Activated CD4-positive, alpha-beta T cell treated with anti-CD3 and anti-CD28 coated beads, Interleukin-2, amount 10 ng/mL, durations not matched to agents 24 days and 14 days (primary cell): ENCODE measurements at regions not wholly inside any gene's neighbourhood (a gene's known extent, or its start where the extent isn't known, plus 50 kb on each side); places are given as distances from the start of the nearest gene placed in this dataset.

Experiments used
- DNase-seq: peaks from one replicate; pipeline ENCODE4 v3.0.0; 2022
- H3K27ac Mint-ChIP-seq: one replicate; pipeline ENCODE4 v1.8.0; 2022; ENCODE audit warnings: mild to moderate bottlenecking, mixed read lengths
- H3K27me3 Mint-ChIP-seq: one replicate; pipeline ENCODE4 v1.8.0; 2022; ENCODE audit warnings: mixed read lengths
- H3K36me3 Mint-ChIP-seq: one replicate; pipeline ENCODE4 v1.8.0; 2022; ENCODE audit warnings: low read depth, mild to moderate bottlenecking, mixed read lengths
- H3K4me1 Mint-ChIP-seq: one replicate; pipeline ENCODE4 v1.8.0; 2021; ENCODE audit warnings: mixed read lengths
- H3K4me3 Mint-ChIP-seq: one replicate; pipeline ENCODE4 v1.8.0; 2022; ENCODE audit warnings: mild to moderate bottlenecking, moderate library complexity, mixed read lengths
- H3K9me3 Mint-ChIP-seq: one replicate; pipeline ENCODE4 v1.8.0; 2021; ENCODE audit warnings: mixed read lengths
- intact Hi-C: fragments of 100-400 bp; cut with micrococcal nuclease; formaldehyde crosslinking; loops from one replicate; pipeline ENCODE4 v1.15.1; 2023

DNA sequence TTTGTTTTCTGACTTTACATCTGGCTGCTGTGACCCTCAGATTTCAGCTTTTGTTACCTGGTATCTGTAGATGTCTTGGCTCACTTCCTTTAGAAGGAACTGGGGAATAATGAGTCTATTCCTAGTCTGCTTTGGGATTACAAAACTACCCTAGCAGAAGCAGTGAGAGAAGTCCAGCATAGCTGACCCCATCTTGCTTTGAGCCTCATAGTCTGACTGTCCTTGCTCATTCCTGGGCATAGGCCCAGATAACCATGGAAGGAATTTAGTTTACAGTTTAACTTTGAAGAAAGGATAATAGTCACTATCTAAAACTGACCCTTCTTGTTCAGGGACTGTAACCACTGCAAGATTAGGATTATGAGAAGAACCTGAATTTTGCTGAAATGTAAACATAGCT is 163.0 kb upstream of the HNMT start:
- H3K4me3 Mint-ChIP-seq = no peak overlapping the region
- no peaks in the 10 kb centered on the region for H3K4me1 Mint-ChIP-seq
- peaks cover 4% of the 10 kb centered on the region for H3K9me3 Mint-ChIP-seq
- DNase-seq = no peak
- no peak overlapping the region for H3K27ac Mint-ChIP-seq
- no peaks in the 10 kb centered on the region for H3K36me3 Mint-ChIP-seq
- no peaks in the 10 kb centered on the region for H3K27me3 Mint-ChIP-seq
- intact Hi-C loops = no loop called here

GRCh38 chr2:137802038-137802437 is 162.2 kb upstream of the HNMT start:
- Mint-ChIP-seq H3K4me3 (no peak overlapping the region), H3K27me3 (no peaks in the 10 kb centered on the region), H3K27ac (no peak overlapping the region), H3K9me3 (peaks cover 4% of the 10 kb centered on the region), H3K36me3 (no peaks in the 10 kb centered on the region), H3K4me1 (no peaks in the 10 kb centered on the region)
- intact Hi-C loops = no loop called here
- no peak for DNase-seq

GRCh38 chr2:137806068-137806805 is 158.0 kb upstream of the HNMT start:
- Mint-ChIP-seq H3K27me3 (no peaks in the 10 kb centered on the region), H3K9me3 (peaks cover 4% of the 10 kb centered on the region), H3K36me3 (no peaks in the 10 kb centered on the region), H3K4me1 (no peaks in the 10 kb centered on the region), H3K4me3 (no peak overlapping the region), H3K27ac (no peak overlapping the region)
- intact Hi-C loops = no loop called here
- no peak for DNase-seq

DNA sequence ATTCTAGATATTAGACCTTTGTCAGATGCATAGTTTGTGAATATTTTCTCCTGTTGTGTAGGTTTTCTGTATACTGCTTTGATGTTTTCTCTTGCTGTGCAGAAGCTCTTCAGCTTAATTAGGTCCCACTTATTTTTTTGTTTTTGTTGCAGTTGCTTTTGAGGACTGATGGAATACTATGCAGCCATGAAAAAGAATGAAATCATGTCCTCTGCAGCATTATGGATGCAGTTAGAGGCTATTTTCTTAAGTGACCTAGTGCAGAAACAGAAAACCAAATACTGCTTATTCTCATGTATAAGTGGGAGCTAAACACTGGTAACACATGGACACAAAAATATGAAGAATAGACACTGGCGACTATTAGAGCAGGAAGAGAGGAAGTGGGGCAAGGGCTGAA is 155.0 kb upstream of the HNMT start:
- H3K27ac Mint-ChIP-seq = no peak overlapping the region
- no peak overlapping the region for H3K4me3 Mint-ChIP-seq
- no peaks in the 10 kb centered on the region for H3K4me1 Mint-ChIP-seq
- DNase-seq = no peak
- no peaks in the 10 kb centered on the region for H3K36me3 Mint-ChIP-seq
- no peaks in the 10 kb centered on the region for H3K27me3 Mint-ChIP-seq
- H3K9me3 Mint-ChIP-seq = no peaks in the 10 kb centered on the region
- intact Hi-C loops = no loop called here

DNA sequence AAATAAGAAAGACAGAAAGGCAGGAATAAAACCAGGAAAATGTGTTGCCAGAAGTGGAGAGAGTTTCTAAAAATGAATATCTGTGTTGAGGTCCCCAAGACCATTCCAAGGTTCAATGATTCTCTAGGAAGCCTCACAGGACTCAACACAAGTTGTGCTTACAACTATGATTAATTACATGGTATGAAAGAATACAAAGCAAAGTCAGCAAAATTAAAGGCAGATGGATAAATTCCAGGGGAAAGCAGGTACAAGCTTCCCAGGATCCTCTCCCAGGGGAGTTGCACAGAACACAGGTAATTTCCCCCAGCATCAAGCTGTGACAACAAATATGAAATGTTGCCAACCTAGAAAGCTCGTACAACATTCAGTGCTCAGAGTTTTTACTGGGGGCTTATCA is 154.4 kb upstream of the HNMT start:
- Mint-ChIP-seq H3K4me1 (no peaks in the 10 kb centered on the region), H3K27me3 (no peaks in the 10 kb centered on the region), H3K27ac (no peak overlapping the region), H3K9me3 (no peaks in the 10 kb centered on the region), H3K4me3 (no peak overlapping the region), H3K36me3 (no peaks in the 10 kb centered on the region)
- intact Hi-C loops = no loop called here
- DNase-seq = no peak

GRCh38 chr2:137812517-137812916 is 151.8 kb upstream of the HNMT start:
- no peaks in the 10 kb centered on the region for H3K27me3 Mint-ChIP-seq
- no peaks in the 10 kb centered on the region for H3K4me1 Mint-ChIP-seq
- DNase-seq = no peak
- no peaks in the 10 kb centered on the region for H3K9me3 Mint-ChIP-seq
- intact Hi-C loops = no loop called here
- H3K4me3 Mint-ChIP-seq = no peak overlapping the region
- no peaks in the 10 kb centered on the region for H3K36me3 Mint-ChIP-seq
- no peak overlapping the region for H3K27ac Mint-ChIP-seq

- no peak for DNase-seq
- H3K27me3 Mint-ChIP-seq = no peaks in the 10 kb centered on the region
- no peak overlapping the region for H3K4me3 Mint-ChIP-seq
- no peaks in the 10 kb centered on the region for H3K36me3 Mint-ChIP-seq
- no peak overlapping the region for H3K27ac Mint-ChIP-seq
- no peaks in the 10 kb centered on the region for H3K9me3 Mint-ChIP-seq
- intact Hi-C loops = no loop called here
- no peaks in the 10 kb centered on the region for H3K4me1 Mint-ChIP-seq
Measured at GRCh38 chr2:137813176-137813575, 151.1 kb upstream of the HNMT start.

DNA sequence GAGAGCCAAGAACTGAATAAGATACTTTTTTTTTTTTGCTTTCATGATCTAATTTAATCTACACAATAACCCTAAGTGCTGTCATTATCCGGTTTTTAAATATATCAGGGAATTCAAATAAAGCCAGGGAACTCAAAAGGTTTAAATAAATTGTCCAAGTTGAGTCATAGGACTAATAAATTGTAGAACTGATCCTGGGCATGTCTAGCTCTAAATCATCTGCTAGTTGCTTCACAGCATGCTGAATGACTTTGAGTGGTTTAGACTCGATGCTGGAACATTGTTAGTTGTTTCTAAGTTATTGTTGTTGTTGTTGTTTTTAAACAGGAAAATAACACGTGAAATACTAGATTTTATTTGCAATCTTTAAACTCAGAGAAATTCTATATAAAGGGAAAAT is 147.2 kb upstream of the HNMT start:
- H3K27ac Mint-ChIP-seq = no peak overlapping the region
- no peaks in the 10 kb centered on the region for H3K27me3 Mint-ChIP-seq
- DNase-seq = no peak
- H3K36me3 Mint-ChIP-seq = no peaks in the 10 kb centered on the region
- no peak overlapping the region for H3K4me3 Mint-ChIP-seq
- no peaks in the 10 kb centered on the region for H3K9me3 Mint-ChIP-seq
- H3K4me1 Mint-ChIP-seq = no peaks in the 10 kb centered on the region
- intact Hi-C loops = no loop called here

DNA sequence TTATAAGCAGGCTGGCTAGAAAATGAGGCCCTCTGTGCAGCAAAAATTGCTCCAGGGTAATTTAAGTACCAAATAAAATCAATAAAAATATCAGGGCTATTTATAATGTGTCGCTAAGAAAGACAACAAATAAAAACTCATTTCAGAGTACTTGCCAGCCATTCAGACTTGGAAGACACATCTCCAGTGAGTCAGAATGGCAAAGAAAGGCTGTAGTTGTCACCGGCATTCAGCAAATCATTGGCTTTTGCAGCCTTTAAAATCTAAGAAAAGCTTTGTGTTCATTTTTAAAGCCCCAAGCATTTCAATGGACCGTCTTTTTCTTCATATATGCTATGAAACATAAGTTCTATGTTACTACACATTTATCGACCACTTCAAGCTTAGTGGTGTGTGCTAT is 141.1 kb upstream of the HNMT start:
- intact Hi-C loops = no loop called here
- H3K36me3 Mint-ChIP-seq = no peaks in the 10 kb centered on the region
- H3K27ac Mint-ChIP-seq = no peak overlapping the region
- no peak overlapping the region for H3K4me3 Mint-ChIP-seq
- no peaks in the 10 kb centered on the region for H3K4me1 Mint-ChIP-seq
- no peak for DNase-seq
- H3K27me3 Mint-ChIP-seq = no peaks in the 10 kb centered on the region
- no peaks in the 10 kb centered on the region for H3K9me3 Mint-ChIP-seq

GRCh38 chr2:137824501-137824900 is 139.8 kb upstream of the HNMT start:
- no peaks in the 10 kb centered on the region for H3K4me1 Mint-ChIP-seq
- H3K27me3 Mint-ChIP-seq = no peaks in the 10 kb centered on the region
- H3K4me3 Mint-ChIP-seq = no peak overlapping the region
- H3K9me3 Mint-ChIP-seq = no peaks in the 10 kb centered on the region
- H3K27ac Mint-ChIP-seq = no peak overlapping the region
- H3K36me3 Mint-ChIP-seq = no peaks in the 10 kb centered on the region
- DNase-seq = no peak
- intact Hi-C loops = no loop called here

- Mint-ChIP-seq H3K36me3 (no peaks in the 10 kb centered on the region), H3K27ac (no peak overlapping the region), H3K4me1 (no peaks in the 10 kb centered on the region), H3K27me3 (no peaks in the 10 kb centered on the region), H3K4me3 (no peak overlapping the region), H3K9me3 (no peaks in the 10 kb centered on the region)
- no peak for DNase-seq
- intact Hi-C loops = no loop called here
Measured at GRCh38 chr2:137826373-137827372, 137.6 kb upstream of the HNMT start.

DNA sequence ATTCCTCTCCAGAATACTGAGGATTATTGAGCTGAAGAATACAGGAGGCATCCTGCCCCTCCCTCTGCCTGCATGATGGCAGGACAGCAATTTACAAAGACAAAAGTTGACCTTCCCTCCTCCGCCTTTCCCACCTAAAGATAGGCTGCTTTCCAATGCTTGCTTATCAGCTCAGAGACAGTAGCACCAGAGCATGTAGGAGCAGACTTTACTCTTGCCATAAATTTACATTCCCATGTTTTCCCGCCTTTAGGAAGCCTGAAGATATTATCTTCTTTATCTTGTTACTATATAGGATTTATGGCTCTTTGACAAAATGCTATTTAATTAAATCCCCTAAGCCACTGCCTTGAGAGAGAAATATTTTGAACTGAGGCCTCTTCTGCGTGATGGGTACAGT is 135.6 kb upstream of the HNMT start:
- Mint-ChIP-seq H3K4me3 (no peak overlapping the region), H3K4me1 (no peaks in the 10 kb centered on the region), H3K27me3 (peaks cover 1% of the 10 kb centered on the region), H3K9me3 (no peaks in the 10 kb centered on the region), H3K36me3 (no peaks in the 10 kb centered on the region), H3K27ac (no peak overlapping the region)
- intact Hi-C loops = no loop called here
- DNase-seq = no peak

DNA sequence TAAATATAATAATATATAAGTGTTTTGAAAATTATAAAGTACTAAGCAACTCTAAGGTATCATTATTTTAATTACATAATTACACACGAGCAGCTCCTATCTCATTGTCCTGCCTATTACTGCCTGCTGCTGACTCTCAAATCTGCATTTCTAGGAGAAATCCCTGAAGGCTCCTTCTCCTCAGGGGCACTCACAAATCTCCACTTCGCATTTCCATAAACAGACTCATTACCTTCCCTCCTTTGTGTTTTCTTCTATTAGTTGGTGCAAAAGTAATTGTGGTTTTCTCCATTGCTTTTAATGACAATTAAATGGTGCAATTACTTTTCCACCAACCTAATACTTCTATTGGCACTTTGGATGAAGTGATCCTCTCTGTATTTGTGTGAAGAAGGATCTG is 135.0 kb upstream of the HNMT start:
- Mint-ChIP-seq H3K27ac (no peak overlapping the region), H3K4me3 (no peak overlapping the region), H3K27me3 (peaks cover 1% of the 10 kb centered on the region), H3K4me1 (no peaks in the 10 kb centered on the region), H3K36me3 (no peaks in the 10 kb centered on the region), H3K9me3 (no peaks in the 10 kb centered on the region)
- DNase-seq = no peak
- intact Hi-C loops = no loop called here

GRCh38 chr2:137834760-137835379 is 129.4 kb upstream of the HNMT start:
- H3K4me3 Mint-ChIP-seq = no peak overlapping the region
- DNase-seq = no peak
- H3K4me1 Mint-ChIP-seq = no peaks in the 10 kb centered on the region
- no peaks in the 10 kb centered on the region for H3K36me3 Mint-ChIP-seq
- no peak overlapping the region for H3K27ac Mint-ChIP-seq
- peaks cover 1% of the 10 kb centered on the region for H3K27me3 Mint-ChIP-seq
- intact Hi-C loops = loop anchor here (5.0 kb wide), 1 partner anchor 1073 kb away; no protein-coding TSS in a partner anchor
- no peaks in the 10 kb centered on the region for H3K9me3 Mint-ChIP-seq
